Thoracic aorta (tissue), 2 donors: ENCODE measurements at regions not wholly inside any gene's neighbourhood (a gene's known extent, or its start where the extent isn't known, plus 50 kb on each side); places are given as distances from the start of the nearest gene placed in this dataset.

Experiments used
- ATAC-seq: fragments of 150-250 bp; one replicate; pipeline ENCODE4 v1.8.0; 2017; ENCODE audit warnings: low read depth; ENCODE audit not compliant: insufficient number of reproducible peaks, low FRiP score
- DNase-seq: peaks from one replicate; pipeline ENCODE4 v3.0.0-alpha.2; 2020; ENCODE audit warnings: low spot score
- H3K27ac ChIP-seq, 2 donors: fragments of 200-600 bp; sonication (generic); 1 replicate in 1 of 2; 2 replicates in 1 of 2; pipeline ENCODE4 v1.5.1; 2016; ENCODE audit warnings: mild to moderate bottlenecking in 2 of 2, moderate library complexity in 2 of 2
- H3K27me3 ChIP-seq: fragments of 200-600 bp; sonication (generic); replicated peaks from 2 replicates; pipeline ENCODE4 v1.6.0; 2016; ENCODE audit warnings: mild to moderate bottlenecking; ENCODE audit not compliant: insufficient read depth
- H3K36me3 ChIP-seq: fragments of 200-600 bp; sonication (generic); one replicate; pipeline ENCODE4 v1.5.1; 2016
- H3K4me1 ChIP-seq, 2 donors: fragments of 200-600 bp; sonication (generic); 1 replicate in 1 of 2; 2 replicates in 1 of 2; pipeline versions ENCODE4 v1.5.1 to v1.6.0; 2016; ENCODE audit warnings: low read depth in 2 of 2, mild to moderate bottlenecking in 1 of 2; ENCODE audit not compliant: control insufficient read depth in 1 of 2
- H3K4me3 ChIP-seq: fragments of 200-600 bp; sonication (generic); 2 replicates; pipeline ENCODE4 v1.5.1; 2016; ENCODE audit warnings: mild to moderate bottlenecking
- H3K9me3 ChIP-seq: fragments of 200-600 bp; sonication (generic); 2 replicates; pipeline ENCODE4 v1.5.1; 2016
- CTCF ChIP-seq: fragments of 200-600 bp; sonication (generic); IDR thresholded peaks from one replicate; pipeline ENCODE4 v1.5.1; 2019; ENCODE audit warnings: antibody characterized with exemption

- no peak overlapping the region for H3K4me3 ChIP-seq
- DNase-seq = no peak
- peaks cover 0 to 6% of the 10 kb centered on the region in 2 donors for H3K4me1 ChIP-seq
- H3K9me3 ChIP-seq = no peaks in the 10 kb centered on the region
- no peak for TF ChIP-seq CTCF
- no peak overlapping the region for H3K27ac ChIP-seq
- no peaks in the 10 kb centered on the region for H3K27me3 ChIP-seq
- no peaks in the 10 kb centered on the region for H3K36me3 ChIP-seq
- no peak for ATAC-seq
Observed at GRCh38 chr1:29634324-29634723, 398.0 kb downstream of the PTPRU start.

- H3K4me1 ChIP-seq = peaks cover 0 to 6% of the 10 kb centered on the region in 2 donors
- ATAC-seq = no peak
- no peak for TF ChIP-seq CTCF
- H3K36me3 ChIP-seq = no peaks in the 10 kb centered on the region
- H3K27me3 ChIP-seq = no peaks in the 10 kb centered on the region
- no peak overlapping the region for H3K4me3 ChIP-seq
- H3K27ac ChIP-seq = no peak overlapping the region
- DNase-seq = no peak
- H3K9me3 ChIP-seq = no peaks in the 10 kb centered on the region
Observed at GRCh38 chr1:29633771-29634170, 397.4 kb downstream of the PTPRU start.

GRCh38 chr1:29632806-29633615 is 396.7 kb downstream of the PTPRU start:
- TF ChIP-seq CTCF = no peak
- DNase-seq (no peak), ATAC-seq (no peak)
- Histone ChIP-seq H3K9me3 (no peaks in the 10 kb centered on the region), H3K27ac (no peak overlapping the region), H3K4me1 (peaks cover 0 to 6% of the 10 kb centered on the region in 2 donors), H3K27me3 (no peaks in the 10 kb centered on the region), H3K36me3 (no peaks in the 10 kb centered on the region), H3K4me3 (no peak overlapping the region)

GRCh38 chr1:29631836-29632805 is 395.8 kb downstream of the PTPRU start:
- TF ChIP-seq CTCF = no peak
- H3K27me3 ChIP-seq = no peaks in the 10 kb centered on the region
- no peak overlapping the region for H3K27ac ChIP-seq
- H3K4me1 ChIP-seq = peaks cover 0 to 6% of the 10 kb centered on the region in 2 donors
- DNase-seq (no peak), ATAC-seq (no peak)
- no peaks in the 10 kb centered on the region for H3K9me3 ChIP-seq
- no peak overlapping the region for H3K4me3 ChIP-seq
- H3K36me3 ChIP-seq = no peaks in the 10 kb centered on the region

GRCh38 chr1:29631361-29631760 is 395.0 kb downstream of the PTPRU start:
- H3K4me3 ChIP-seq = no peak overlapping the region
- H3K4me1 ChIP-seq = peaks cover 0 to 6% of the 10 kb centered on the region in 2 donors
- no peaks in the 10 kb centered on the region for H3K9me3 ChIP-seq
- H3K27ac ChIP-seq = no peak overlapping the region
- no peaks in the 10 kb centered on the region for H3K27me3 ChIP-seq
- no peak for DNase-seq
- no peaks in the 10 kb centered on the region for H3K36me3 ChIP-seq
- ATAC-seq = no peak
- no peak for TF ChIP-seq CTCF
